GM12872 (cell line): ENCODE measurements at regions not wholly inside any gene's neighbourhood (a gene's known extent, or its start where the extent isn't known, plus 50 kb on each side); places are given as distances from the start of the nearest gene placed in this dataset.

ENCODE experiments used
- CTCF ChIP-seq: IDR thresholded peaks from 3 replicates; pipeline ENCODE4 v1.5.1; 2011; ENCODE audit warnings: low read depth, mild to moderate bottlenecking, low read length, moderate library complexity; ENCODE audit not compliant: insufficient read depth

DNA sequence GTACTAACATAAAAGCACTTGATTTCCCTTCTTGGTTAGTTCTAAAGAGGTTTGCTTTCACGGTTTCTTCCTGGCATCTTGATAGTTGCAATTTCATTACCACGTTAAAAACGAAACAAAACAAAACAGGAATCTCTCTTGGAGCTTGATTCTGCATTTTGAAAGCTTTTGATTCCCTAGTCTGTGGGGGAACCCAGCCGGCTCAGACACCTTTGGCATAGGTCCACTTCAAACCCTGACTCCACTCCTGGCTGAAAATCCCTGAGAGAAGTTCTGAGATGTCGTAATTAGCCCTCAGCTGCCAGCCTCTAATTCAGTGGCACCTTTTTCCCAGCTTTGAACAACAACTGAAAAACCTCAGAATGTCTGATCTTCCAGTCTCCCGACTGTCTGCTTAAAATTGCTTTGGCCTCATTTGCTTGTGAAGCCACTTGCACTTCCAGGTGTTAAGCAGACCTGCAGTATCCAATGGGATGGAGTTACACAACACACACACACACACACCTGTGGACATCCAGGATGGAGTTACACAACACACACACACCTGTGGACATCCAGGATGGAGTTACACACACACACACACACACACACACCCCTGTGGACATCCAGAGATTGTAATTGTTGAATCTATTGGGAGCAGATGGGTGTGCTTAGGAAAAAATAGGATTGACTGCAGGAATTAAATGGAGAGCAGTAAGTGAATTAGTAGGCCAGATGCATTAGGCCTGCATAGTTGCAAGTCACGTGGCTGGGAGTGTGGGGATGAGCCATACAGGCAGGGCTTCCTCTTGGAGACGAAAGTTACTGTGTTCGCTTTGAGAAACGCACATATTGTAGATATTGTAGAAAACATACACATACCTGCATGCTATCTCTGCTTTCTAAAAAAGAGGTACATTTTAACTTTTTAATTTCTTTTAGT, 285.6 kb upstream of the FMN2 start:
- TF ChIP-seq CTCF = no peak

DNA sequence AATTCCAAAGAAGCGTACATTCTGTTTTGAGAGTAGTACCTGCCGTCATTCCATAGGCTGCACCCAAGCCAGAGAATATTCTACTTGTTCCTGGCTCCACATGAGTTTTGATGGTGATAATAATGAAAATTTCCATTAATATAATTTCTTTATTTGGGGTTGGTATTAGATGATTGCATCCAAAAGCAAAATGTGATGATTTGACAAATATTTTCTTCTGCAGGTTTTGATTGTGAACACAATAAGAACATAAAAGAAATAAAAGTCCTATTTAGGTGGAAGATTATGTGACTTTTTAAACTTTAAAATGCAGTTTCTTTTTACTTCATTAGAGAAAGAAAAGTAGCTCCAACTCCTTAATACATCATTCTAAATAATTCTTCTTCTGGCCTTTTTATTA, 284.8 kb upstream of the FMN2 start:
- TF ChIP-seq CTCF = no peak

GRCh38 chr1:239807361-239807760, 284.3 kb upstream of the FMN2 start:
- no peak for TF ChIP-seq CTCF

- TF ChIP-seq CTCF = no peak
Measured at GRCh38 chr1:239810061-239810481, 281.6 kb upstream of the FMN2 start.

GRCh38 chr1:239811211-239811885, 280.3 kb upstream of the FMN2 start:
- TF ChIP-seq CTCF = no peak

DNA sequence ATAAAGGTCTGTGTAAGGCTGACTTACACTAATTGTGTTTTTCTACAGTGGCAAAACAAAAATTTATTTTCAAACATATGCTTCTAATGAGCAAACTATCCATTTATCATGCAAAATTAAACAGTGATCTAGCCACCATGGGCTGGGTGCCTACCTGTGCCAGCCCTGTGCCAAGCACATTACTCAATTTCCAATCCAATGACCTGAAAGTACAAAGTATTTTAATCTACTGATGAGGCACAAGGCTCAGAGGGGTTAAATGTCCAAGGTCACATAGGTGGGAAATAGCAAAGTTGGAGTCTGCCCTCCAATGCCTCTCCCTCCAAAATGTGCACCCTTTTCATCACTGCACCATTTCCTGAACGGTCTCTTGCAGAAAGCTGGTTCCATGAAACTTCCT, 279.1 kb upstream of the FMN2 start:
- TF ChIP-seq CTCF = no peak

DNA sequence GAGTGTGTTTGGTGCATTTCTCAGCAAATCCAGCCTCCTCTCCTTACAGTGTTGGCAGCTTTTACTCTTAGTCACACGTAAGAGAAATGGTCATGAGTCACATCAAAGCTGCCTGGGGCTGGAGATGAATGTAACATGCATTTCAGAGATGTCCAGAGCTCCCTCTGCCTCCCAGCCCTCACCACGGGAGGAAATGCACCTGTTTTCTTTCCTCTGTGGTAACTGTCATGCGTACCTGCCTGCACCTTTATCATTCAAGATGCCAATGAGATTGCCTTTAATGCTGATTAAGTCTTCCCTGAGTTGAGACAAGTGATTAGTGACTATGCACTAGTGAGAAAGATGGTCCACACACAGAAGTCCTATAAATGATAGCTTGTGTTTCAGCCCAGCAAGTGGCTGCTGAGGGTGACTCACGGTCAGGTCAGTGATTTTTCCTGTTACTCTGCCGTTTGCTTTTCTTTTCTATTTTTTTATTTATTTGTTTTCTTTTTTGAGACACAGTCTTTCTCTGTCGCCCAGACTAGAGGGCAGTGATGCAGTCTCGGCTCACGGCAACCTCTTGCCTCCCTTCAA, 277.3 kb upstream of the FMN2 start:
- no peak for TF ChIP-seq CTCF
